Pons (tissue), 1 donor: ENCODE measurements at regions not wholly inside any gene's neighbourhood (a gene's known extent, or its start where the extent isn't known, plus 50 kb on each side); places are given as distances from the start of the nearest gene placed in this dataset.
A peak's percentile ranks its signal among the peaks of the same experiment; 100 is the strongest.
"Not testable (repeated sequence)": the region's sequence is repeated elsewhere in the genome, so short reads cannot be mapped to it uniquely, and the experiment has no call there.

Experiments used
- DNase-seq: peaks from one replicate; pipeline ENCODE4 v3.0.0-alpha.2; 2016; ENCODE audit warnings: low spot score

- DNase-seq: not testable (repeated sequence)
These were observed 89.3 kb downstream of the KCNJ18 start for GRCh38 chr17:21781666-21782024.

GRCh38 chr17:21782107-21782506 is 89.8 kb downstream of the KCNJ18 start:
- not testable (repeated sequence) for DNase-seq

- not testable (repeated sequence) for DNase-seq
These were observed 90.3 kb downstream of the KCNJ18 start for GRCh38 chr17:21782604-21783003.

GRCh38 chr17:21783017-21783416 is 90.7 kb downstream of the KCNJ18 start:
- DNase-seq: not testable (repeated sequence)

- DNase-seq: not testable (repeated sequence)
These were observed 121.9 kb downstream of the KCNJ18 start for GRCh38 chr17:21814272-21814671.

GRCh38 chr17:21814776-21815175 is 122.5 kb downstream of the KCNJ18 start:
- no peak for DNase-seq

GRCh38 chr17:21815352-21816063 is 123.2 kb downstream of the KCNJ18 start:
- DNase-seq: peak; percentile 0

GRCh38 chr17:21816592-21817567 is 124.6 kb downstream of the KCNJ18 start:
- no peak for DNase-seq

- peak; percentile 0 for DNase-seq
These were observed 125.6 kb downstream of the KCNJ18 start for GRCh38 chr17:21817791-21818364.

- peak; percentile 0 for DNase-seq
These were observed 130.8 kb downstream of the KCNJ18 start for GRCh38 chr17:21823090-21823489.

GRCh38 chr17:21823643-21824042 is 131.3 kb downstream of the KCNJ18 start:
- DNase-seq: no peak

- DNase-seq: no peak
These were observed 149.5 kb downstream of the KCNJ18 start for GRCh38 chr17:21841839-21842238.

GRCh38 chr17:21842332-21843317 is 150.3 kb downstream of the KCNJ18 start:
- no peak for DNase-seq

- DNase-seq: no peak
These were observed 151.1 kb downstream of the KCNJ18 start for GRCh38 chr17:21843318-21843865.

GRCh38 chr17:21843951-21844590 is 151.7 kb downstream of the KCNJ18 start:
- DNase-seq: no peak

GRCh38 chr17:21848510-21848909 is 156.2 kb downstream of the KCNJ18 start:
- DNase-seq: not testable (repeated sequence)

- DNase-seq: not testable (repeated sequence)
These were observed 156.7 kb downstream of the KCNJ18 start for GRCh38 chr17:21849030-21849429.

GRCh38 chr17:21850614-21851013 is 158.3 kb downstream of the KCNJ18 start:
- DNase-seq: not testable (repeated sequence)
